Stimulated activated CD8-positive, alpha-beta memory T cell treated with anti-CD3 and anti-CD28 coated beads, Interleukin-12 subunit alpha, Interleukin-12 subunit beta, amount 100 ng/mL, for 24 hours (primary cell): ENCODE measurements at regions not wholly inside any gene's neighbourhood (a gene's known extent, or its start where the extent isn't known, plus 50 kb on each side); places are given as distances from the start of the nearest gene placed in this dataset.

Experiments
- DNase-seq: peaks from one replicate; pipeline ENCODE4 v3.0.0-alpha.2; 2020; ENCODE audit errors: extremely low read depth

- DNase-seq = no peak
Observed at GRCh38 chr13:106819413-106820180, 251.7 kb upstream of the ARGLU1 start.

DNA sequence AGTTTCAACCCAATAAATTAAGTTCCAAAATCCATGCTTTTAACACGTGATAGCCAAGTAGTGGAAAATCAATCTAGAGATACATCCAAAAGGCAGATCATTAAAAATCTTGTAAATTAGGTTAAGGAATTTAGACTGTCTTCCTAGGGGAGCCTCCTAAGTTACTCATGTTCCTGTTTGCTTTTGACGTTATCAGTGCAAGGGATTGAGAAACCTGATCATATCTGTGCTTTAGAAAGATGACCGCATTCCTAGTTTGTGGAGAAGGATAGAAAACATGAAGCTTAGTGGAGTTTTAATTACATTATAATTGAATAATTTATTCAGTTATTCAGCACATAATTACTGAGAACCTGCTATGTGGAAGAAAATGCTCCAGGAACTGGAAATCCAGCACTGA lies 251.0 kb upstream of the ARGLU1 start:
- no peak for DNase-seq

GRCh38 chr13:106815545-106815944 lies 247.6 kb upstream of the ARGLU1 start:
- no peak for DNase-seq

GRCh38 chr13:106814463-106814862 lies 246.5 kb upstream of the ARGLU1 start:
- DNase-seq = no peak

- no peak for DNase-seq
Observed at GRCh38 chr13:106810069-106810468, 242.1 kb upstream of the ARGLU1 start.

GRCh38 chr13:106804991-106805390 lies 237.1 kb upstream of the ARGLU1 start:
- DNase-seq = no peak

- DNase-seq = no peak
Observed at GRCh38 chr13:106802917-106803316, 235.0 kb upstream of the ARGLU1 start.

DNA sequence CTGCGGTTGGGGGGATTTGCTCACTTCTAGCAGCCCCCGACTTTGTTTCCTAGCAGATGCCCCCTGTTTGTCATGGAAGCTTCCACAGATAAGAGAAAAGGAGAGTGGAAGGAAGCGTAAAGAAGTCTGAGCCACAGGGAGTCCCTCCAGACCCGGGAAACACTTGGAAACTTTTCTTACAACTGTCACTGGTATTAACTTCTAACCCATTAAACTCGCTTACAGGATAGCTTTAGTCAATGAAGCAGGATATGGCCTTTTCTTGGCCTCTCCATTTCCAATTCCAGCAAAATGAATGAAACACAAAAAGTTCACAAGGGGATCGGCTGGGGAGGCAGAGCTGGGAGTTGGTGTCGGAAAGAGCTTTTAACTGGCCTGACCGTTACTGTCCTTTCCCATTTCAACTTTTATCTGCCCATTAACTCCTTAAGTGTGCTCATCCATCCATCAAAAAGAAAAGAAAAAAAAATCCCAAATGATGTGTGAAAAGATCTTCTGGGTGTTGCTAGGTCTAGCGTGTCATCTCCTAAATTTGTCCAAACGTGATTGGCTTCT lies 231.9 kb upstream of the ARGLU1 start:
- no peak for DNase-seq

GRCh38 chr13:106797081-106797640 lies 229.2 kb upstream of the ARGLU1 start:
- no peak for DNase-seq

DNA sequence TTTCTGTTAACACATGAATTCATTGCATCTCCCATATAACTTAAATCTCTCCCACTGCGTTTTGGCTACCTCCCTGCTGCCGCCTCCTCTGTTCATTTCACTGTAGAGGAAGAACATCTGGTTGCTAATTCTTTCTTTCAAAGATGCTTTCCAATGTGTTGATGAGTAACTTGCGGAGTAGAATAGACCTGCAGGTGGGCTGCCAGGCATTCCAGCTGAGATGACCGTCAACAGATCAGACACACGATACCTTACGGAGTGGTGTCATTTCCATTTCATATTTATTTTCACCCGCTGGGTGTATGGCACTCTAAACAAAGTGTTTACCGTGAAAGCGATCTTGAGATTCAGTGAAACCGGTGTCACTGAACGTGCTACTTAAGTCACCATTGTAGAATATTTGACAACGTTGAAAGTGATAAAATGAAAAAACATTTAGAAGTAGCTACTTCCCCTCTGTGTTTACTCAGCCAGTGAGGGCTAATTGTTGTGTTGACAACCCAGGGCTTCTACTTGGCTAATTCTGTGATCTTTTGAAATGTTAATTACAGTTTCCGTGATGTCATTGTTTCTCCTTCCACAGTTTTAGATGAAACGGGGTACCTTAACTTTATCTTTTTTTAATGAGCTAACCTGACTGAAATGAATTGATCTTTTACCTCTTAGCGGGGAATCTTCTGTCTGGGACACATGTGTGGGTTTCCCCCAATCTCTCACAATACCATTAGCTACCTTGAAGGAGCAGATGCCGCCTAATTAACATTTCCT lies 228.5 kb upstream of the ARGLU1 start:
- DNase-seq = no peak

DNA sequence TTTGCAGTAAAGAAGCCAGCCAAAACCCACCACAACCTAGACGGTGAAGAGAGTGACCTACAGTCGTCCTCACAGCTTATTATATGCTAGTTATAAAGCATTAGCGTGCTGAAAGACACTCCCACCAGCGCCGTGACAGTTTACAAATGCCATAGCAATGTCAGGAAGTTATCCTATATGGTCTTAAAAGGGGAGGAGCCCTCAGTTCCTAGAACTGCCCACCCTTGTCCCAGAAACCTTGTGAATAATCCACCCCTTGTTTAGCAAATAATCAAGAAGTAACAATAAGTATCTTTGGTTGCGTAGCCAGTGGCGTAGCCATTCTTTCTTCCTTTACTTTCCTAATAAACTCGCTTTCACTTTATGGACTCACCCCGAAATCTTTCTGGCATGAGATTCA lies 227.9 kb upstream of the ARGLU1 start:
- DNase-seq = no peak

DNA sequence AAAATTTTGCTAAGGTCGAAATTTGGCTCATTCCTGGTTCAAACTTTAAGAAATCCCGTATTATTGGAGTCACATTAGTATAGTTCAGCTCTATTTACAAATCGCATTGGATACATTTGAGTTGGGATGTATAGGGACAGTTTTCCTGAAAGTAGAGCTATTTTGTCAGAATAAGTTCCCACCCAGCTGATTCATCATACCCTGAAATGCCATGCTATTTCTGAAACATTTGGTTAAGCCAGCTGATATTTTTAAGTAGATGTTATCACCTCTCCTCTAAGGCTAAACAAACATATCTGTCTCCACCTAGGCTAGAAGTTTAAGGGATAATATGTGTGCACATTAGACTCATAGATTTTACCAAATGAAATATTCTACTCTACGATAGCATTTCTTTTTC lies 226.2 kb upstream of the ARGLU1 start:
- no peak for DNase-seq

DNA sequence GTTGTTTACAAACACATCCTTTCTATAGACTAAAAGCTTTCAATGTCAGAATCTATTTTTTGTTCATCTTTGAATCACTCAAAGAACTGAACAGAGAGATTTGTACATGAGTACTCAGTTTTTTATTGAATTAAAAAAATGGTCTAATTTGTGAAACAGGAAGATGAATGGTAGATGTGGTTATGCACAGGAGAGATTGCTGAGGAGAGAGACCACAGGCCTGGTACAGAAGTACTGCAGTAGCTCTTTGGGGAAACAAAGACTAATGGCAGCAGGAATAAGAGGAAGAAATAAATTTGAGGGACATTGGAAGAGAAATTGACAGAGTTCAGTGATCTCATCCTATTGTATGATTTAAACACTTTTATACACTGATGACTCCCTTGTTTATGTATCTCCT lies 222.0 kb upstream of the ARGLU1 start:
- no peak for DNase-seq

DNA sequence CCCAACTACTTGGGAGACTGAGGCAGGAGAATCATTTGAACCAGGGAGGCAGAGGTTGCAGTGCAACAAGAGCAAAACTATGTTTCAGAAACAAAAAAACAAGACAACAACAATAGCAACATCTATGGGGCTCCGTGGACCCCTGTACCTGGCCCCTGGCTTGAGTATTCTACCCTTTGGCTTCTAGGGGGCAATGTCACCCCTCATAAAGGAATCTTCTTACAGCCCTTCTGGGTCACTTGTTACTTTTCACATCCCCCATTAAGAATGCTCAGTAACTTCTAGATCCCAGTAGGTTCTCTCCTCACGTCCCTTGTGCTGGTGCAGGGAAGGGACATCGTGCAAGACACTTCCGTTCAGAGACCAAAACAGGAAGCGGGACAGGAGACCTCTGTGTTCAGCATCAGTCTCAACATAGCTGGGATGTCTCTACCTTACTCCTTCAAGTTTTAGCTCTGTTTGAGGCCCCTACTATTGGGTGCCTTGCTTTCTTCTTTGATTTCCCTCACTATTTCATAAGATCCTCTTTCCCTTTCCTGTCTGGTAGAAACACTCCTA lies 218.1 kb upstream of the ARGLU1 start:
- DNase-seq = no peak

DNA sequence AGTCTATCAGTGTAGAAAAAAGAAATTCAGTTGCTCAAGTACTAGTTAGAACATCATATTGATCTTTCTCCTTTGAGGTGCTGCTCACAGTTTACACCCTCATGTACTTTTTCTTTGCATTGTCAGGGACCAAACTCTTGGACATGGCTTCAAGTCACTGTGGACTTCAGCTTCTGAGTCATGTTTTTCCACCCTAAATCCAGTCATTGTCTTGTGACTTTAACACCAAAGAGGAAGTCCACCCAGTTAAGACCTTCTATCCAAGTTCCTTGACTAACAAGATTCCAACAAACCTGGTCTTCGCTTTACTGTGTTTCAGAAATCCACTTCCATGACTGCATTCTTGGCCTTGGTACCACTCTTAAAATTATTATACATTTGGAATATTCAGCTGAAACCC lies 206.7 kb upstream of the ARGLU1 start:
- no peak for DNase-seq

DNA sequence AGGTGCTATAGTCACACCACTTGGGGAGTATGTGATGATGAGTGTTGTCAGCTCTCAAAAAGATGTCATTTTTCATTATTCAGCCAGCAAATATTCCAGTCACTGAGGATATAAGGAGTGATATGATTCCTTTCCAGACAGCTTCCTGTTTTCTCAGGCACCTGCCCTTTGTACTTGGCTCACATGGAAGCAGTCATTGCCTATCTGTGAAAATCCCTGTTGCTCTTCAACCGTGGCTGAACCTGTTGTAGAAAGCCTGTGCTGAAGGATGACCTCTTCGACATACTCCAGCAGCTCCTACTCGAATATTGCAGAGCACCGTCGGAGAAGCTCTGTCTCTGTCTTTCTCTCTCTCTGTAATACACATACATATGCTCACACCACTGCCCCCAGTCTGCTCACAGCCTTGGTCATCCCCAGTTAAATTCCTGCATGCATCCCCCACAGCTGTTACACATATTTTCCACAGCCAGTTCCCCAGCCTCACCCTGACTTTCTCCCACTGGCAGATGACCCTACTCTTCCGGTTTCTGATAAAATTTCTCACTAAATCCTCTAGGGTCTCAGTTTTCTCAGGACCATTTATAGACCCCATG lies 204.2 kb upstream of the ARGLU1 start:
- no peak for DNase-seq

DNA sequence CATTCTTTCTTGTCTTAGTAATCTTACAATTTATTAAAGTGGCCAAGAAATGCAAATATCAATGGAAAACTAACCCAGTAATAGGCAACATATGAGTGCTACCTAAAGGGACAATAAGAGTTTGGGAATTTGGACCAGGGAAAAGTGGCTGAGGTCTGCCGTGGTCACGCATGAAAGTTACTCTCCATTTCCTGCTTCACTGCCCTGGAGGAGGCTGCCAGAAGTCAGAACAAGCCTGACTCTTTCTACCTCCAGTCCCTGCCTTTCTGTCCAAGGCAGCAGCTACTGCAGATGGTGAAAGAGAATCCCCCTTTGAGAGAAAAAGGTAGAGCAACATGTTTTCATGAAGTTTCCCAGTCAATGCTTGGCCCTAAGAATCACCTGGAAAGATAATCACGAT lies 201.1 kb upstream of the ARGLU1 start:
- DNase-seq = no peak

GRCh38 chr13:106762708-106763107 lies 194.8 kb upstream of the ARGLU1 start:
- DNase-seq = no peak

- no peak for DNase-seq
Observed at GRCh38 chr13:106756446-106756845, 188.5 kb upstream of the ARGLU1 start.

DNA sequence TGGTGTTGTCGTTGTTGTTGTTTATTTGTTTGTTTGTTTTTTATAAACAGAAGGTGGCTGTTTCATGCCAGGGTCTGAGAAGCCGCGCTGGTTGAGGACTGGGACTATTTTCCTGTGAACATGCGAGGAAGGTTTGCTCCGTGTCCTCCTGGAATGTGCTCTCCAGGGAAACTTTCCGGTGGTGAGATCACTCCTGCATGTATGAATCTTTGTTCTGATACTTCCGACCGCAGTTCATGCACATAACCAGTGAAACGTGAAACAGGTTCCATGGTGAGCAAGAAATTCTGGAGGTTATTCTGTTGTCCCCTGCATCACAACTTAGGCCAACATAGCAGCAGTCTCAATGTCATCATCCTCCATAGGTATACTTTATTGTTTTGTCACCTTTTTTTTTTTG lies 187.6 kb upstream of the ARGLU1 start:
- no peak for DNase-seq

DNA sequence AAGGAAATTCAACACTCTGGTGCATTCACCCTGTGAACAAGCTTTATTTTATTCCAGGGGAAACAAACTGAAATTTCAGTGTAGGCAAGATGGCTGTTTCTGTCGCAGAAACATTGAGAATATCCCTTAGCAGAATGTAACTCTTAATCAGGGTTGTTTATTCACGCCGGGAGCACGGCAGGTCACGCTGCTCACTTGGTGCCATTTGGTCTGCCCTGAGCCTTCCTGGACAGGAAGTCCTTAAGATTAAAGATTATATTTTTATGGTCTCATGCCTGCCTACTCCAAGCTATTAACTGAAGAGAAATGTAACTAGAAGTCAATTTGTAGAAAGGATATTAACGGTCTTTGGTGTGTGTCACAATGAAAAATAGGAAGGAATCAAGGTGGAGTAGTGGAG lies 185.3 kb upstream of the ARGLU1 start:
- no peak for DNase-seq

DNA sequence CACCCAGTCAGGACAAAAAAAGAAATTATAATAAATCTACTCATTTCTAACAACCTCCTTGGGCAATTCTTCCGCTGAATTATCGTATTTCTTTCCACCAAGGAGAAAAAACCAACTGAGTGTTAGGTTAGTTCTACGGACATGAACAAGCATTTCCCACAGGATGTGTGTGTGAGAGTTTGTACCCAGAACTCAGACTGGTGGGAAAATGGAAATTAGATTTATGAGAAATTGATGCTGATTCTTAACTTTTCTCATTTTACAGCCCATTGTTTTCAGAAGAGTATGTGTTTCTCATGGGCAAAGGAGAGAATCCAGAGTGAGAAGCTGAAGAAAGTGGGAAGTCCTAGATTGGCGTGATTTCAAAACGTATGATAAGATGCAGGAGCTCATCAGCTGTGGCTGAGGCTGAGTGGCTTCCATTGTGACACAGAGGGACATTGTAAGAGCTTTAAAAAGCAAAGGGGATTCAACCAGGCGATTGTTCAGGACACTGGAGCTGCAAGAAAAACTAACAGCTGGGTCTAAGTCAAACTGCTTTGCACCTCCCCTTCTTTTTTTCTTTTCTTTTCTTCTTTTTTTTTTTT lies 184.7 kb upstream of the ARGLU1 start:
- no peak for DNase-seq
